Keratinocyte (primary cell): ENCODE measurements at regions not wholly inside any gene's neighbourhood (a gene's known extent, or its start where the extent isn't known, plus 50 kb on each side); places are given as distances from the start of the nearest gene placed in this dataset.

ENCODE experiments used
- DNase-seq: peaks from one replicate; pipeline ENCODE4 v3.0.0-alpha.2; 2011; ENCODE audit warnings: low read depth, missing footprints, low spot score
- FAIRE-seq: peaks from 2 replicates; lab custom pipeline; 2011; peaks lifted over from hg19 to GRCh38; lab: Jason Lieb, UNC
- H2AFZ ChIP-seq: 2 replicates; pipeline ENCODE4 v1.6.0; 2012; ENCODE audit warnings: low read length, control low read depth, inconsistent platforms; ENCODE audit not compliant: control insufficient read depth
- H3K27ac ChIP-seq: 2 replicates; pipeline ENCODE4 v1.5.1; 2011; ENCODE audit warnings: low read length; ENCODE audit not compliant: control insufficient read depth, insufficient read depth
- H3K27me3 ChIP-seq: 3 replicates; pipeline ENCODE4 v1.6.0; 2011; ENCODE audit warnings: low read length; ENCODE audit not compliant: control insufficient read depth, insufficient read depth; ENCODE audit errors: extremely low read depth
- H3K36me3 ChIP-seq, 2 experiments: 2 replicates in 1 of 2; 3 replicates in 1 of 2; pipeline ENCODE4 v1.5.1; 2011; ENCODE audit warnings: low read length in 2 of 2, mild to moderate bottlenecking in 1 of 2; ENCODE audit not compliant: control insufficient read depth in 2 of 2, insufficient read depth in 2 of 2; ENCODE audit errors: extremely low read depth in 1 of 2
- H3K4me1 ChIP-seq: 3 replicates; pipeline ENCODE4 v1.5.1; 2011; ENCODE audit warnings: low read length; ENCODE audit not compliant: control insufficient read depth, insufficient read depth; ENCODE audit errors: extremely low read depth
- H3K4me2 ChIP-seq: 3 replicates; pipeline ENCODE4 v1.6.0; 2011; ENCODE audit warnings: low read depth, low read length; ENCODE audit not compliant: control insufficient read depth, insufficient read depth; ENCODE audit errors: extremely low read depth
- H3K4me3 ChIP-seq, 3 experiments: fragments of 200-600 bp in 1 of 3; sonication (generic) in 1 of 3; 2 replicates in 2 of 3; 3 replicates in 1 of 3; pipeline ENCODE4 v1.5.1; 2011 to 2016; ENCODE audit warnings: low read length in 3 of 3, mild to moderate bottlenecking in 3 of 3, control low read depth in 2 of 3, inconsistent platforms in 1 of 3, low read depth in 1 of 3, mixed read lengths in 1 of 3, mixed run types in 1 of 3, moderate library complexity in 1 of 3; ENCODE audit not compliant: control insufficient read depth in 2 of 3, insufficient read depth in 2 of 3; ENCODE audit errors: extremely low read depth in 1 of 3
- H3K79me2 ChIP-seq: 2 replicates; pipeline ENCODE4 v1.6.0; 2012; ENCODE audit warnings: low read length; ENCODE audit not compliant: control insufficient read depth, insufficient read depth
- H3K9ac ChIP-seq: 3 replicates; pipeline ENCODE4 v1.6.0; 2011; ENCODE audit warnings: low read length; ENCODE audit not compliant: control insufficient read depth, insufficient read depth; ENCODE audit errors: extremely low read depth
- H3K9me1 ChIP-seq: 3 replicates; pipeline ENCODE4 v1.6.0; 2011; ENCODE audit warnings: low read length; ENCODE audit not compliant: control insufficient read depth, insufficient read depth; ENCODE audit errors: extremely low read depth
- H3K9me3 ChIP-seq: 2 replicates; pipeline ENCODE4 v1.5.1; 2012; ENCODE audit warnings: low read depth, low read length; ENCODE audit not compliant: control insufficient read depth
- H4K20me1 ChIP-seq: 3 replicates; pipeline ENCODE4 v1.6.0; 2011; ENCODE audit warnings: low read length; ENCODE audit not compliant: control insufficient read depth, insufficient read depth; ENCODE audit errors: extremely low read depth
- EZH2 ChIP-seq: IDR thresholded peaks from one replicate; pipeline ENCODE4 v1.6.1; 2012; ENCODE audit warnings: inconsistent platforms, mild to moderate bottlenecking, low read length, moderate library complexity
- dilution Hi-C: fragments of 300-500 bp; cut with MboI; formaldehyde crosslinking; loops from one replicate; pipeline ENCODE4 v1.7.0; 2020; ENCODE audit warnings: low sequenced_read_pairs; ENCODE audit not compliant: extremely low pct_ligation_motif_present
- TF ChIP-seq, protein P1 (sequence below), 3 experiments: IDR thresholded peaks in 1 of 3; conservative IDR thresholded peaks in 1 of 3; optimal IDR thresholded peaks in 1 of 3; 2 replicates in 2 of 3; 3 replicates in 1 of 3; pipeline versions ENCODE3 to v1.5.1; 2011; ENCODE audit warnings: low read length in 3 of 3, mild to moderate bottlenecking in 3 of 3, moderate library complexity in 2 of 3, control low read depth in 1 of 3, inconsistent platforms in 1 of 3; ENCODE audit not compliant: insufficient read depth in 2 of 3; ENCODE audit errors: extremely low read depth in 1 of 3

DNA sequence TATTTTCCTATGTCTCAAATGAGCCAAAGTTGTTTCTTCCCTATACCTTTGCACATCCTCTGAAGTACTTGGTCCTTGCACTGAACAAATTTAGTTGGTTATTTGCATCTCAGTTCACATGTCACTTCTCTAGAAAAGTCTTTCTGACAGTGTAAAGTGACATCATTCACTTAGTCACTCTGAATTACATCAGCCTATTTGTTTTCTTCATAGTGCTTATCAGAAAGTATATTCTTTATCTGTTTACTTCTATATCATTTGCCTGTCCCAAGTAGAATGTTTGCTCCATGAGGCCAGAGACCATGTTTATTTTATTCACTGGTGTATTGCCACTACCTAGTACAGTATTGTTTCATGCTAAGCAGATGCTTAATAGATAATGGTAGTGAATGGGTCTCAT is 173.7 kb downstream of the HNMT start:
- no peaks in the 10 kb centered on the region for H3K36me3 ChIP-seq
- H3K4me3 ChIP-seq: no peak overlapping the region
- H3K27me3 ChIP-seq: no peaks in the 10 kb centered on the region
- H3K79me2 ChIP-seq: no peaks in the 10 kb centered on the region
- dilution Hi-C loops: no loop called here
- H3K9me1 ChIP-seq: no peaks in the 10 kb centered on the region
- no peaks in the 10 kb centered on the region for H4K20me1 ChIP-seq
- no peak overlapping the region for H3K27ac ChIP-seq
- TF ChIP-seq EZH2: no peak
- TF ChIP-seq, protein P1, sequence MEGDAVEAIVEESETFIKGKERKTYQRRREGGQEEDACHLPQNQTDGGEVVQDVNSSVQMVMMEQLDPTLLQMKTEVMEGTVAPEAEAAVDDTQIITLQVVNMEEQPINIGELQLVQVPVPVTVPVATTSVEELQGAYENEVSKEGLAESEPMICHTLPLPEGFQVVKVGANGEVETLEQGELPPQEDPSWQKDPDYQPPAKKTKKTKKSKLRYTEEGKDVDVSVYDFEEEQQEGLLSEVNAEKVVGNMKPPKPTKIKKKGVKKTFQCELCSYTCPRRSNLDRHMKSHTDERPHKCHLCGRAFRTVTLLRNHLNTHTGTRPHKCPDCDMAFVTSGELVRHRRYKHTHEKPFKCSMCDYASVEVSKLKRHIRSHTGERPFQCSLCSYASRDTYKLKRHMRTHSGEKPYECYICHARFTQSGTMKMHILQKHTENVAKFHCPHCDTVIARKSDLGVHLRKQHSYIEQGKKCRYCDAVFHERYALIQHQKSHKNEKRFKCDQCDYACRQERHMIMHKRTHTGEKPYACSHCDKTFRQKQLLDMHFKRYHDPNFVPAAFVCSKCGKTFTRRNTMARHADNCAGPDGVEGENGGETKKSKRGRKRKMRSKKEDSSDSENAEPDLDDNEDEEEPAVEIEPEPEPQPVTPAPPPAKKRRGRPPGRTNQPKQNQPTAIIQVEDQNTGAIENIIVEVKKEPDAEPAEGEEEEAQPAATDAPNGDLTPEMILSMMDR (optimal IDR thresholded peaks at IDR 0.05 in 1 of 3, IDR thresholded peaks at IDR 0.05 in 1 of 3, conservative IDR thresholded peaks at IDR 0.05 in 1 of 3; ENCODE audit: extremely low read depth in 1 of 3, insufficient read depth in 2 of 3, low read length in 3 of 3): no peak
- DNase-seq (no peak), FAIRE-seq (no peak)
- no peak overlapping the region for H2AFZ ChIP-seq
- no peaks in the 10 kb centered on the region for H3K9me3 ChIP-seq
- H3K4me2 ChIP-seq: no peak overlapping the region
- no peak overlapping the region for H3K9ac ChIP-seq
- no peaks in the 10 kb centered on the region for H3K4me1 ChIP-seq

DNA sequence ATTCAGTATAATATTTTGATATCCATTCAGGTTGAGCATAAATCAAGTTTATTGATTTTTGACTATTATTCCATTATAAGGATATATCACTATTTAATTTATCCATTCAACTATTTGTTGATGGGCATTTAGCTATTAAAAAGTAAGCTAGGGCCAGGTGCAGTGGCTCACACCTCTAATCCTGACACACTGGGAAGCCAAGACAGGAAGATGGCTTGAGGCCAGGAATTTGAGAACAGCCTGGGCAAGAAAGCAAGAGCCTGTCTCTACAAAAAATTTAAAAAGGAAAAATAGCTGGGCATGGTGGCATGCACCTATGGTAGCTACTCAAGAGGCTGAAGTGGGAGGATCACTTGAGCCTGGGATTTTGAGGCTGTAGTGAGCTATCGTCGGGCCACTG is 183.5 kb downstream of the HNMT start:
- H3K27ac ChIP-seq: no peak overlapping the region
- FAIRE-seq: no peak
- H3K4me2 ChIP-seq: no peak overlapping the region
- dilution Hi-C loops: no loop called here
- no peak for DNase-seq
- H3K79me2 ChIP-seq: no peaks in the 10 kb centered on the region
- TF ChIP-seq, protein P1 (optimal IDR thresholded peaks at IDR 0.05 in 1 of 3, IDR thresholded peaks at IDR 0.05 in 1 of 3, conservative IDR thresholded peaks at IDR 0.05 in 1 of 3; ENCODE audit: extremely low read depth in 1 of 3, insufficient read depth in 2 of 3, low read length in 3 of 3): no peak
- TF ChIP-seq EZH2: no peak
- H3K36me3 ChIP-seq: no peaks in the 10 kb centered on the region
- no peaks in the 10 kb centered on the region for H4K20me1 ChIP-seq
- H3K9ac ChIP-seq: no peak overlapping the region
- no peaks in the 10 kb centered on the region for H3K9me3 ChIP-seq
- no peaks in the 10 kb centered on the region for H3K27me3 ChIP-seq
- no peaks in the 10 kb centered on the region for H3K4me1 ChIP-seq
- H2AFZ ChIP-seq: no peak overlapping the region
- no peak overlapping the region for H3K4me3 ChIP-seq
- H3K9me1 ChIP-seq: no peaks in the 10 kb centered on the region
